ENCODE measurements at regions not wholly inside any gene's neighbourhood (a gene's known extent, or its start where the extent isn't known, plus 50 kb on each side); places are given as distances from the start of the nearest gene placed in this dataset.

- DNase-seq (ENCODE audit: low spot score): no peak
- no peak for TF ChIP-seq CTCF (IDR thresholded peaks at IDR 0.05)
- H3K4me3 ChIP-seq: no peak overlapping the region
- H3K27ac ChIP-seq: no peak overlapping the region
Observed at GRCh38 chr15:70412794-70413193, 315.1 kb upstream of the TLE3 start.

- Histone ChIP-seq H3K4me3 (no peak overlapping the region), H3K27ac (no peak overlapping the region)
- no peak for DNase-seq (ENCODE audit: low spot score)
- TF ChIP-seq CTCF (IDR thresholded peaks at IDR 0.05): no peak
Observed at GRCh38 chr15:70411143-70411863, 313.6 kb upstream of the TLE3 start.

DNA sequence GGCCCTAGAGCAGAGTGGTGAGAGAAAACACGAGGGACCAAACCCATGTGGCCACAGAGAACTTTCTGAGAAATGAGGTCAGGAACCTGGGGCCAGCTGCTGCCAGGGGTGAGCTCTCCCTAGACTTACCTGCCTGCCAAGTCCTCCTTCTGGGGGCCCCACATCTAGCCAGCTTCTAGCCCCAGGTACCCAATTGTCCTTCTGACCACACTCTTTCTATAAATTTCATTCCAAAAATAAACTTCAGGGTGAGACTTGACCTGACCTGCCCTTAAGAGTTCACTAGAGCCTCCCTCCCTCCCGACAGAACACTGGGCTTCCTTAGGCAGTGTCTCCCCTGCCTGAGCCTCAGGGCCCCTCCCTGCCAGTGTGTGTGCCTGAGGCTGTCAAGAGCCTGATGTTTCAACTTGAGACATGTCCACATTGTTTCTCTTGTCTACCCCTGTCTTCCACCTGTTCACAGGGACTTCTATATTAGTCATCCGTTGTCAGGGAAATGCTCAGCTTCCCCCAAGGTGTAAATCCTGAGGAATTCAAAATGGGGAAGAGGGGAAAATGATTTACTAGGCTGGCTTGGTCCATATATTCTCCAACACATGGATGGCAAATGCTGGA, 312.8 kb upstream of the TLE3 start:
- DNase-seq (ENCODE audit: low spot score): no peak
- Histone ChIP-seq H3K4me3 (no peak overlapping the region), H3K27ac (no peak overlapping the region)
- TF ChIP-seq CTCF (IDR thresholded peaks at IDR 0.05): no peak

DNA sequence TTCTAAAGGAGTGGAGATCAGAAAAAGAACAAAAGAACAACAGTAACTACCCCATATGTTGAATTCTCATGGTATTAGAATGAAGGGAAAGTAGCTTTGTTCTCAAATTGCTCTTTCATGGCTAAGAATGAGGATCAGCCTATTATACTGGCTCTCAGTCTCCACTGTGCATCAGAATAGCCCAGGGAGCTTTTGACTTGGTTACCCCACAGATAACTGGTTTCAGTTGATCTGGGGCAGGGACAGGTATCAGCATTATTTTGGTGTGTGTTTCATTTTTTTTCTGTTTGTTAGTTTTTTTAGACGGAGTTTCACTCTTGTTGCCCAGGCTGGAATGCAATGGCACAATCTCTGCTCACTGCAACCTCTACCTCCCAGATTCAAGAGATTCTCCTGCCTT, 311.7 kb upstream of the TLE3 start:
- H3K27ac ChIP-seq: no peak overlapping the region
- DNase-seq (ENCODE audit: low spot score): no peak
- H3K4me3 ChIP-seq: no peak overlapping the region
- TF ChIP-seq CTCF (IDR thresholded peaks at IDR 0.05): no peak

DNA sequence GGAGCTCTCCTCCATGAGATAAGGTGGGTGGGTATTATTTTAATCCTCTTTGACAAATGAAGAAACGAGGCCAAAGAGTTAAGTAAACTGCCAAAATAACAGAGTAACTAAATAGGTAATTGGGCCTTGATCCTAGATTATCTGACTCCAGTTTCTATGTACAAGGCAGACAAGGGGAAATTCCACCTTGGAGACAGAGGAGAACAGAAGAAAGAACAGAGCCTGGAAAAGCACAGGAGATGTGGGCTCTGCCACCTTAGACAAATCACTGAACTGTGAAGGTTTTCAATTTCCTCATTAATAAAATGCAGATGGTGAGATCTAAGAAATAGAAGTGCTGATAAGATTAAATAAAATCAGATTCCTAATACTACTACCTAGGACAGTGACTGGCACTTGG, 310.2 kb upstream of the TLE3 start:
- Histone ChIP-seq H3K4me3 (no peak overlapping the region), H3K27ac (no peak overlapping the region)
- DNase-seq (ENCODE audit: low spot score): no peak
- TF ChIP-seq CTCF (IDR thresholded peaks at IDR 0.05): no peak

- Histone ChIP-seq H3K27ac (no peak overlapping the region), H3K4me3 (no peak overlapping the region)
- TF ChIP-seq CTCF (IDR thresholded peaks at IDR 0.05): no peak
- no peak for DNase-seq (ENCODE audit: low spot score)
Observed at GRCh38 chr15:70407336-70407670, 309.6 kb upstream of the TLE3 start.

All from coronary artery (tissue), 2 donors.